ENCODE measurements at regions not wholly inside any gene's neighbourhood (a gene's known extent, or its start where the extent isn't known, plus 50 kb on each side); places are given as distances from the start of the nearest gene placed in this dataset.

DNA sequence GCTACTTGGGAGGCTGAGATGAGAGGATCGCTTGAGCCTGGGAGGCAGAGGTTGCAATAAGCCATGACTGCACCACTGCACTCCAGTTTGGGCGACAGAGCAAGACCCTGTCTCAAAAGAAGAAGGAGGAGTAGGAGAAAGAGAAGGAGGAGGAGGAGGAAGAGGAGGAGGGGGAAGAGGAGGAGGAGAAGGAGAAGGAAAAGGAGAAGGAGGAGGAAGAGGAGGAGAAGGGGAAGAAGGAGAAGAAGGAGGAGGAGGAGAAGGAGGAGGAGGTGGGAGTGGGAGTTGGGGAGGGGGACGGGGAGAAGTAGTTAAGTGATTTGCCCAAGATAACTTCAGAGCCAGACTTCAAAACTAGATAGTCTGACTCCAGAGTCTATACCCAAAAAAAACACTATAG, 55.5 kb upstream of the FOXD3 start:
- no peak overlapping the region for H3K4me3 ChIP-seq
- H3K9me3 ChIP-seq, result no peaks in the 10 kb centered on the region
- H3K36me3 ChIP-seq, result no peaks in the 10 kb centered on the region
- no peak for DNase-seq
- H3K27me3 ChIP-seq, result no peaks in the 10 kb centered on the region

GRCh38 chr1:63268876-63269275, 53.5 kb upstream of the FOXD3 start:
- Histone ChIP-seq H3K4me3 (no peak overlapping the region), H3K9me3 (no peaks in the 10 kb centered on the region), H3K36me3 (no peaks in the 10 kb centered on the region), H3K27me3 (no peaks in the 10 kb centered on the region)
- no peak for DNase-seq

DNA sequence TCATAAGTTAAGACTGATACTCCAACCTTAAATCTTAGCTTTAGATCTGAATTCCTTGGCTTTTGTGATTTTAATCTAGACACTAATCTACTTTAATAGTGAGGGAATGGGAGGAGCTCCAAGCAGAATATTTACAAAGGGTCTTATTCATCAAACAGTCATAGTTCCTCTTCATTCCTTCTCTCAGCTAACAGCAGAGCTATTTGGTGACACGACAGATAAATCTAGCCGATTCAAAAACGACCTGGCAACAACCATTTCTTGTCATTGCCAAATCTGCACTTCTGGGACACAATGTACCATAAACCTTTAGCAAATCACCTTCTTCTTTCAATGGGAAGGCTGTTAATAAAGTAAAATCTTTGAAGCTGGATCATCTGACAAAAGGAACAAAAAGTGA, 52.8 kb upstream of the FOXD3 start:
- Histone ChIP-seq H3K36me3 (no peaks in the 10 kb centered on the region), H3K27me3 (no peaks in the 10 kb centered on the region), H3K9me3 (no peaks in the 10 kb centered on the region), H3K4me3 (no peak overlapping the region)
- no peak for DNase-seq
